Ovary (tissue), 7 donors: ENCODE measurements at regions not wholly inside any gene's neighbourhood (a gene's known extent, or its start where the extent isn't known, plus 50 kb on each side); places are given as distances from the start of the nearest gene placed in this dataset.

Source experiments
- DNase-seq, 5 donors: peaks; one replicate each; pipeline ENCODE4 v3.0.0-alpha.2; 2019 to 2020
- H3K27ac ChIP-seq, 2 donors: fragments of 200-600 bp; one replicate each; pipeline versions ENCODE4 v1.5.1 to v1.8.0; 2019 to 2022
- H3K27me3 ChIP-seq: fragments of 200-600 bp; one replicate; pipeline ENCODE4 v1.8.0; 2022
- H3K36me3 ChIP-seq: fragments of 200-600 bp; sonication (generic); one replicate; pipeline ENCODE4 v1.5.1; 2019
- H3K4me1 ChIP-seq: one replicate; pipeline ENCODE4 v1.8.1; 2013; ENCODE audit warnings: mild to moderate bottlenecking, moderate library complexity; ENCODE audit not compliant: insufficient read depth
- H3K4me3 ChIP-seq: fragments of 200-600 bp; sonication (generic); one replicate; pipeline ENCODE4 v1.5.1; 2017
- H3K9me3 ChIP-seq, 2 donors: fragments of 200-600 bp in 1 of 2; sonication (generic) in 1 of 2; one replicate each; pipeline versions ENCODE4 v1.5.1 to v1.8.1; 2013 to 2019; ENCODE audit warnings: mild to moderate bottlenecking in 1 of 2, moderate library complexity in 1 of 2
- EP300 ChIP-seq: sonication (generic); formaldehyde crosslinking; IDR thresholded peaks from one replicate; pipeline ENCODE4 v1.6.1; 2017; ENCODE audit warnings: antibody characterized with exemption
- POLR2A ChIP-seq: fragments of 450-650 bp; IDR thresholded peaks from one replicate; pipeline ENCODE4 v1.6.1; 2017; ENCODE audit warnings: antibody characterized with exemption, mild to moderate bottlenecking, moderate library complexity
- WGBS, 3 donors: extraction: QIAGEN DNeasy Blood & Tissue Kit in 1 of 3; methylation state at CpG; one replicate each; pipeline versions ENCODE4 v1.1.5 to v1.1.7; 2013 to 2017; 5-methylcytosine and 5-hydroxymethylcytosine counted together
- intact Hi-C, 4 donors: fragments of 100-400 bp; cut with DNase I; formaldehyde crosslinking; loops; one replicate each; pipeline versions ENCODE4 v1.11.0 to v1.15.1; 2022 to 2023
- TF ChIP-seq, protein P1 (sequence below), 3 donors: fragments of 450-650 bp in 2 of 3; fragments of 200-600 bp in 1 of 3; IDR thresholded peaks; one replicate each; pipeline versions ENCODE4 v1.5.1 to v1.8.0; 2016 to 2022; ENCODE audit warnings: antibody characterized with exemption in 3 of 3, mild to moderate bottlenecking in 1 of 3
- donor health status: DM: no; HTN: no; CAD: no; lungs with moderate emphysema.
- donor health status: DM: no; HTN: no; CAD: no.
- donor health status: Bipolar disorder and iron deficiency.
- donor health status: DM: no; HTN: no; CAD: no.
- donor health status: DM: yes; HTN: yes; CAD: no.

DNA sequence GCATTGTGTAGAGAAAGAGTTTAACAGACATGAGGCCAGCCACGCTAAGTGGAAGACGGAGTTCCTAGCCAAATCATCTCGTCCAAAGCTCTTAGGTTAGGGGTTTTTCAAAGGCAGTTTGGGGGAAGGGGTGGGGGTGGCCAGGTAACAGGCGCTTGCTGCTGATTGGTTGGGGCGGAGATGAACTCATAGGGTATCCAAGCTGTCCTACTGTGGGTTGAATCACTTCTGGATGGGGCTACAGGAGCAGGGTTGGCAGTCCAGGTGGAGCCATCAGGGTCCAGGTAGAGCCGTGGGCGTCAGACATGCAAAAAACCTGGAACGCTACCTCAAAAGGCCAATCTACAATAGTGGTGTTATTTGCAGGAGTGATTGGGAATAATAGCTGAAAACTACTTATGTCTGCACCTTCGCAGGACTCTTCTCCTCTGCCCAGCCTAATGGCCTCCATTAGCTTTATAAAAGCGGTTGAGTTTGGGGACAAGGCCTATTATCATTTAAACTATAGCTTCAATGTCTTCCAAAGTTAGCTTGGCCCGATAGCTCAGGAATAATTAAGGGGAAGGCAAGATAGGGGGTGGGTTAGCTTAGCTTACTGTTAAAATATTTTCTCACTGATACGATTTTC is 579.6 kb downstream of the NLGN4X start:
- TF ChIP-seq POLR2A (no peak), EP300 (no peak)
- TF ChIP-seq, protein P1, sequence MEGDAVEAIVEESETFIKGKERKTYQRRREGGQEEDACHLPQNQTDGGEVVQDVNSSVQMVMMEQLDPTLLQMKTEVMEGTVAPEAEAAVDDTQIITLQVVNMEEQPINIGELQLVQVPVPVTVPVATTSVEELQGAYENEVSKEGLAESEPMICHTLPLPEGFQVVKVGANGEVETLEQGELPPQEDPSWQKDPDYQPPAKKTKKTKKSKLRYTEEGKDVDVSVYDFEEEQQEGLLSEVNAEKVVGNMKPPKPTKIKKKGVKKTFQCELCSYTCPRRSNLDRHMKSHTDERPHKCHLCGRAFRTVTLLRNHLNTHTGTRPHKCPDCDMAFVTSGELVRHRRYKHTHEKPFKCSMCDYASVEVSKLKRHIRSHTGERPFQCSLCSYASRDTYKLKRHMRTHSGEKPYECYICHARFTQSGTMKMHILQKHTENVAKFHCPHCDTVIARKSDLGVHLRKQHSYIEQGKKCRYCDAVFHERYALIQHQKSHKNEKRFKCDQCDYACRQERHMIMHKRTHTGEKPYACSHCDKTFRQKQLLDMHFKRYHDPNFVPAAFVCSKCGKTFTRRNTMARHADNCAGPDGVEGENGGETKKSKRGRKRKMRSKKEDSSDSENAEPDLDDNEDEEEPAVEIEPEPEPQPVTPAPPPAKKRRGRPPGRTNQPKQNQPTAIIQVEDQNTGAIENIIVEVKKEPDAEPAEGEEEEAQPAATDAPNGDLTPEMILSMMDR (IDR thresholded peaks at IDR 0.05), result no peak

DNA sequence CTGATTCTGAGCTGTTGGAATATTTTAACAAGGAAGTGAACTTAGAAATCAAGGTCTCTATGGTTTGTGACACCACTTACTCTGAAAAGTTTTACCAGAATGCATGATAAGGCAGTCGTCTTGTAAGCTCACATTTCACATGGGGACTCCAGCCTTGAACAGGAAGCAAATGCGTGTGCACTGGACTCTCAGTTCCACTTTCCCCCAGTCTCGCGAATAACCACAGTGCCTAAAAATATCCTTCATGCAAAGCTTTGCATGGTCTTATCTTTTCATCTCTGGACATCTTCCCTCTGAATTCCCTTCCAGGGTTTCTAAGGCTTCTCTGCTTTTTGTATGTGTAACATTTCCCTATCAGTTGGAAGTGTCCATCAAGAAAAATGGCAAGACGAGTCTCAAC is 581.8 kb downstream of the NLGN4X start:
- TF ChIP-seq POLR2A (no peak), EP300 (no peak)
- TF ChIP-seq, protein P1 (IDR thresholded peaks at IDR 0.05), result no peak
- 65 to 72% (median 71%) methylated on average over 5 of the region's 5 CpGs for WGBS, 3 donors
- no peak for DNase-seq
- no peaks in the 10 kb centered on the region for H3K9me3 ChIP-seq
- no peaks in the 10 kb centered on the region for H3K4me1 ChIP-seq
- no peaks in the 10 kb centered on the region for H3K27me3 ChIP-seq
- no peak overlapping the region for H3K4me3 ChIP-seq
- no peak overlapping the region for H3K27ac ChIP-seq
- intact Hi-C loops, result no loop called here
- no peaks in the 10 kb centered on the region for H3K36me3 ChIP-seq

More for the DNA sequence above, 579.6 kb downstream of the NLGN4X start:
- intact Hi-C loops, result no loop called here
- Histone ChIP-seq H3K27ac (no peak overlapping the region), H3K36me3 (no peaks in the 10 kb centered on the region), H3K27me3 (no peaks in the 10 kb centered on the region), H3K9me3 (no peaks in the 10 kb centered on the region), H3K4me1 (no peaks in the 10 kb centered on the region), H3K4me3 (no peak overlapping the region)
- 67 to 74% (median 69%) methylated on average over 12 of the region's 12 CpGs for WGBS, 3 donors
- DNase-seq, result no peak

DNA sequence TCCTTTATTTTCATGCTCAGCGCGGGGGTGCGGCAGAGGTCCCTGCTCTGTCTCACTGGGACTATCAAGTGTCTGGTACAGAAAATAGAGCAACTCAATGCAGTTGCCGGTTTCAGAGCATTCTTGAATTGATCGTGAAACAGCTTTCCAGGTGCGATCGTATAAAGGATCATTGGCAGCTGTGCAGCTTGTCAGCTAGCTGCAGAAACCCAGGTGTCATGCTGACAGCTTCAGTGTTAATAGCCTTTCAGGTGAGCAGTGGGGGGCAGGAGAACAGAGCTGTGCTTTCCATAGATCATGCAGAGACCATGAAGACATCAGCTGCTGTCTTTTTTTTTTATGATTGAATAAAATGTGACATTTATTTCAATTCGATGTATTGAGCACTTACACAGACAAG is 583.9 kb downstream of the NLGN4X start:
- Histone ChIP-seq H3K4me3 (no peak overlapping the region), H3K9me3 (no peaks in the 10 kb centered on the region), H3K27me3 (no peaks in the 10 kb centered on the region), H3K27ac (no peak overlapping the region), H3K4me1 (no peaks in the 10 kb centered on the region), H3K36me3 (no peaks in the 10 kb centered on the region)
- WGBS, 3 donors, result 47 to 54% (median 50%) methylated on average over 8 of the region's 8 CpGs
- no peak for DNase-seq
- intact Hi-C loops, result no loop called here
- TF ChIP-seq EP300, result no peak
- no peak for TF ChIP-seq POLR2A
- TF ChIP-seq, protein P1 (IDR thresholded peaks at IDR 0.05), result no peak

DNA sequence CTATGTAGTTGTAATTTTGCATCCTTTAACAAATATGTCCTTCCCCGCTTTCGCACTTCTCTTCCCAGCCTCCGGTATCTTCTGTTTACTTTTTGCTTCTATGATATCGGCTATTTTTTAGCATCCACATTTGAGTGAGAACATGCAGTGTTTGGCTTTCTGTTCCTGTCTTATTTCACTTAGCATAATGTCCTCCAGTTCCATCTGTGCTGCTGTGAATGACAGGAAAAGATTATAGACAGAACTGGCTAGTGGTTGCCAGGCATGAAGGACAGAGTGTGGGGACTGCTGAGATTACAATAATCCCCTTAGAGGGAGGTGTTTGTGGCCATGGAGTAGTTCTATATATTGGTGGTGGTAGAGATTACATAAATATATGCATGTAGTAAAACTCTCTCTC is 588.6 kb downstream of the NLGN4X start:
- TF ChIP-seq EP300 (no peak), POLR2A (no peak)
- TF ChIP-seq, protein P1 (IDR thresholded peaks at IDR 0.05), result no peak
- 49 to 62% (median 53%) methylated on average over 4 of the region's 4 CpGs for WGBS, 3 donors
- Histone ChIP-seq H3K27me3 (no peaks in the 10 kb centered on the region), H3K36me3 (no peaks in the 10 kb centered on the region), H3K27ac (no peak overlapping the region), H3K4me1 (no peaks in the 10 kb centered on the region), H3K4me3 (no peak overlapping the region), H3K9me3 (no peaks in the 10 kb centered on the region)
- no peak for DNase-seq
- intact Hi-C loops, result no loop called here
